B cell (primary cell): ENCODE measurements at regions not wholly inside any gene's neighbourhood (a gene's known extent, or its start where the extent isn't known, plus 50 kb on each side); places are given as distances from the start of the nearest gene placed in this dataset.

Source experiments
- ATAC-seq: fragments of 200-7000 bp; cut with Tn5 transposase; one replicate; pipeline ENCODE4 v1.10.0; 2021; ENCODE audit warnings: low read depth, mild to moderate bottlenecking, moderate number of reproducible peaks, moderate library complexity
- CTCF ChIA-PET: fragments of 350-600 bp; sonication (Branson Sonifier 250); formaldehyde crosslinking; loops from one replicate; lab custom pipeline; 2021; ENCODE audit warnings: antibody characterized with exemption, inconsistent platforms; lab: Charles Lee
- POLR2A ChIA-PET: fragments of 350-600 bp; sonication (Branson Sonifier 250); formaldehyde crosslinking; loops from one replicate; lab custom pipeline; 2021; ENCODE audit warnings: antibody characterized with exemption; lab: Charles Lee
- DNase-seq: peaks from one replicate; pipeline ENCODE4 v3.0.0; 2013
- H2AFZ ChIP-seq: 2 replicates; pipeline ENCODE4 v1.6.1; 2012; ENCODE audit warnings: mild to moderate bottlenecking, low read depth, low read length; ENCODE audit not compliant: insufficient read depth, poor library complexity, severe bottlenecking
- H3K27ac ChIP-seq, 2 donors: 1 replicate in 1 of 2; 2 replicates in 1 of 2; pipeline ENCODE4 v1.5.1; 2012 to 2013; ENCODE audit warnings: low read length in 2 of 2, mild to moderate bottlenecking in 2 of 2, moderate library complexity in 1 of 2
- H3K27me3 ChIP-seq, 4 experiments: fragments of 200-600 bp in 1 of 4; sonication (generic) in 1 of 4; replicated peaks in 1 of 4; 1 replicate in 2 of 4; 2 replicates in 2 of 4; pipeline versions ENCODE4 v1.6.1 to v1.7.0; 2013 to 2016; ENCODE audit warnings: low read length in 3 of 4, mild to moderate bottlenecking in 2 of 4, mixed read lengths in 1 of 4, moderate library complexity in 1 of 4; ENCODE audit not compliant: insufficient read depth in 4 of 4, control insufficient read depth in 3 of 4; ENCODE audit errors: control extremely low read depth in 1 of 4
- H3K36me3 ChIP-seq, 2 experiments: replicated peaks in 1 of 2; 1 replicate in 1 of 2; 2 replicates in 1 of 2; pipeline versions ENCODE4 v1.6.1 to v1.7.1; 2013; ENCODE audit warnings: low read length in 1 of 2; ENCODE audit not compliant: insufficient read depth in 2 of 2, control insufficient read depth in 1 of 2; ENCODE audit errors: control extremely low read depth in 1 of 2, extremely low read depth in 1 of 2
- H3K4me1 ChIP-seq, 2 donors: fragments of 200-600 bp in 1 of 2; sonication (generic) in 1 of 2; 1 replicate in 1 of 2; 2 replicates in 1 of 2; pipeline versions ENCODE4 v1.5.1 to v1.6.1; 2013 to 2017; ENCODE audit warnings: low read length in 2 of 2; ENCODE audit not compliant: control insufficient read depth in 2 of 2, insufficient read depth in 2 of 2
- H3K4me2 ChIP-seq: replicated peaks from 2 replicates; pipeline ENCODE3; 2012; ENCODE audit warnings: mild to moderate bottlenecking, low read depth, low read length; ENCODE audit not compliant: poor library complexity, severe bottlenecking
- H3K4me3 ChIP-seq, 5 experiments: fragments of 200-600 bp in 1 of 5; sonication (generic) in 1 of 5; 1 replicate in 3 of 5; 2 replicates in 2 of 5; pipeline versions ENCODE4 v1.5.1 to v1.7.0; 2011 to 2016; ENCODE audit warnings: low read length in 4 of 5, mild to moderate bottlenecking in 4 of 5, low read depth in 2 of 5, control low read depth in 1 of 5, moderate library complexity in 1 of 5; ENCODE audit not compliant: insufficient read depth in 1 of 5; ENCODE audit errors: control extremely low read depth in 1 of 5, extremely low read depth in 1 of 5
- H3K79me2 ChIP-seq: fragments of 200-600 bp; sonication (generic); one replicate; pipeline ENCODE4 v1.6.0; 2016; ENCODE audit warnings: low read length; ENCODE audit not compliant: control insufficient read depth, insufficient read depth
- H3K9ac ChIP-seq: fragments of 200-600 bp; sonication (generic); 2 replicates; pipeline ENCODE4 v1.6.1; 2017; ENCODE audit warnings: mild to moderate bottlenecking, low read length, moderate library complexity
- H3K9me3 ChIP-seq, 3 donors: one replicate each; pipeline versions ENCODE4 v1.6.1 to v1.7.1; 2013; ENCODE audit warnings: low read length in 2 of 3; ENCODE audit not compliant: control insufficient read depth in 2 of 3, insufficient read depth in 1 of 3; ENCODE audit errors: control extremely low read depth in 1 of 3
- H4K20me1 ChIP-seq: 2 replicates; pipeline ENCODE4 v1.6.0; 2012; ENCODE audit warnings: mild to moderate bottlenecking, low read length; ENCODE audit not compliant: insufficient read depth, control insufficient read depth, poor library complexity, severe bottlenecking
- H3K27ac Mint-ChIP-seq: one replicate; pipeline ENCODE4 v1.8.0; 2021; ENCODE audit warnings: mixed read lengths
- H3K27me3 Mint-ChIP-seq: one replicate; pipeline ENCODE4 v1.8.0; 2021; ENCODE audit warnings: mixed read lengths
- H3K4me1 Mint-ChIP-seq: one replicate; pipeline ENCODE4 v1.8.0; 2021; ENCODE audit warnings: mixed read lengths
- H3K4me3 Mint-ChIP-seq: one replicate; pipeline ENCODE4 v1.8.0; 2021; ENCODE audit warnings: mixed read lengths
- H3K9me3 Mint-ChIP-seq: one replicate; pipeline ENCODE4 v1.8.0; 2022; ENCODE audit warnings: mixed read lengths; ENCODE audit not compliant: insufficient read depth
- CTCF ChIP-seq: fragments of 200-600 bp; IDR thresholded peaks from one replicate; pipeline ENCODE4 v1.8.0; 2022; ENCODE audit warnings: antibody characterized with exemption, mild to moderate bottlenecking
- EZH2 ChIP-seq: IDR thresholded peaks from 2 replicates; pipeline ENCODE4 v1.6.1; 2012; ENCODE audit warnings: borderline replicate concordance, low read depth, mild to moderate bottlenecking, moderate library complexity, low read length; ENCODE audit not compliant: insufficient read depth, poor library complexity, severe bottlenecking
- WGBS: methylation state at CpG from one replicate; pipeline ENCODE4 v1.1.5; 2013; ENCODE audit warnings: missing lambda C conversion rate; ENCODE audit not compliant: insufficient coverage; 5-methylcytosine and 5-hydroxymethylcytosine counted together
- intact Hi-C: fragments of 100-400 bp; cut with micrococcal nuclease; formaldehyde crosslinking; loops from one replicate; pipeline ENCODE4 v1.10.0; 2022

- TF ChIP-seq CTCF, result no peak
- TF ChIP-seq EZH2, result no peak
- ATAC-seq (no peak), DNase-seq (no peak)
- no peak overlapping the region for H3K4me2 ChIP-seq
- no peak overlapping the region for H3K9ac ChIP-seq
- no peak overlapping the region for H3K4me3 Mint-ChIP-seq
- H3K4me3 ChIP-seq, result no peak overlapping the region
- no peak overlapping the region for H3K27ac Mint-ChIP-seq
- intact Hi-C loops, result no loop called here
- no peaks in the 10 kb centered on the region for H3K79me2 ChIP-seq
- no peaks in the 10 kb centered on the region for H4K20me1 ChIP-seq
- no peaks in the 10 kb centered on the region for H3K4me1 ChIP-seq
- ChIA-PET POLR2A (no interaction called here), CTCF (no interaction called here)
- H3K27me3 ChIP-seq, result no peaks in the 10 kb centered on the region
- no peaks in the 10 kb centered on the region for H3K27me3 Mint-ChIP-seq
- H3K9me3 ChIP-seq, result no peaks in the 10 kb centered on the region
- H2AFZ ChIP-seq, result no peak overlapping the region
- H3K9me3 Mint-ChIP-seq, result no peaks in the 10 kb centered on the region
- no peak overlapping the region for H3K27ac ChIP-seq
- H3K36me3 ChIP-seq, result no peaks in the 10 kb centered on the region
- H3K4me1 Mint-ChIP-seq, result no peaks in the 10 kb centered on the region
Observed at GRCh38 chr3:118564800-118565199, 469.8 kb downstream of the IGSF11 start.

- Histone ChIP-seq H3K4me1 (no peaks in the 10 kb centered on the region), H3K36me3 (no peaks in the 10 kb centered on the region), H3K9ac (no peak overlapping the region), H3K27ac (no peak overlapping the region), H3K27me3 (no peaks in the 10 kb centered on the region), H3K79me2 (no peaks in the 10 kb centered on the region), H4K20me1 (no peaks in the 10 kb centered on the region), H2AFZ (no peak overlapping the region), H3K4me3 (no peak overlapping the region), H3K9me3 (peaks cover 0 to 14% (median 1%) of the 10 kb centered on the region in 3 donors), H3K4me2 (no peak overlapping the region)
- no peak overlapping the region for H3K27ac Mint-ChIP-seq
- intact Hi-C loops, result no loop called here
- ChIA-PET POLR2A (no interaction called here), CTCF (no interaction called here)
- no peaks in the 10 kb centered on the region for H3K4me1 Mint-ChIP-seq
- ATAC-seq, result no peak
- no CpG with 5 or more reads among the region's 2 CpGs for whole genome bisulfite sequencing
- no peaks in the 10 kb centered on the region for H3K9me3 Mint-ChIP-seq
- DNase-seq, result no peak
- no peak overlapping the region for H3K4me3 Mint-ChIP-seq
- TF ChIP-seq EZH2 (no peak), CTCF (no peak)
- H3K27me3 Mint-ChIP-seq, result no peaks in the 10 kb centered on the region
Observed at GRCh38 chr3:118573912-118574311, 460.7 kb downstream of the IGSF11 start.
